Activated naive CD8-positive, alpha-beta T cell treated with anti-CD3 and anti-CD28 coated beads for 36 hours (primary cell): ENCODE measurements at regions not wholly inside any gene's neighbourhood (a gene's known extent, or its start where the extent isn't known, plus 50 kb on each side); places are given as distances from the start of the nearest gene placed in this dataset.

Experiments used
- DNase-seq: peaks from one replicate; pipeline ENCODE4 v3.0.0; 2021
- H3K27ac Mint-ChIP-seq: one replicate; pipeline ENCODE4 v1.8.0; 2022; ENCODE audit warnings: mild to moderate bottlenecking, moderate library complexity, mixed read lengths
- H3K27me3 Mint-ChIP-seq: one replicate; pipeline ENCODE4 v1.8.0; 2022; ENCODE audit warnings: mild to moderate bottlenecking, mixed read lengths
- H3K36me3 Mint-ChIP-seq: one replicate; pipeline ENCODE4 v1.8.0; 2021; ENCODE audit warnings: mild to moderate bottlenecking, mixed read lengths
- H3K4me1 Mint-ChIP-seq: one replicate; pipeline ENCODE4 v1.8.0; 2021; ENCODE audit warnings: mixed read lengths
- H3K4me3 Mint-ChIP-seq: one replicate; pipeline ENCODE4 v1.8.0; 2022; ENCODE audit warnings: mild to moderate bottlenecking, moderate library complexity, mixed read lengths
- H3K9me3 Mint-ChIP-seq: one replicate; pipeline ENCODE4 v1.8.0; 2022; ENCODE audit warnings: mixed read lengths

DNA sequence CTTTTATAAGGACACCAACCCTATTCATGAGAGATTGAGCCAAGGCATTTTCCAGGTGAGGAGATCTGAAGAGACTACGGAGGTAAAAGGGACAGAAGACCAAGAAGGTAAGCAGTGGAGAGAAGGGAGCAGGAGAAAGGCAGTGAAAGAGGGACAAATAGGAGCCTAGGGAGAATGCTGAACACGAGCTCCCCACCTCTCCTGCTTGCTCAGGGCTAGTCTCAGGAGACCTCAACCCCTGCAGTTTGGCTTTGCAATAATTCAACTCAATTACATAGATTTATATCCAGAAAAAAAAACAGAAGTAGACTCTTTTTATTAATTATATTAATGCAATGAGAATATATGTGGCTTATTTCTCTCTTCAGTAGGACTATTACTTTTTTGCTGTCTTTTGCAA is 91.0 kb upstream of the DDX18 start:
- no peak overlapping the region for H3K27ac Mint-ChIP-seq
- H3K4me1 Mint-ChIP-seq: peaks cover 2% of the 10 kb centered on the region
- no peak for DNase-seq
- H3K4me3 Mint-ChIP-seq: no peak overlapping the region
- no peaks in the 10 kb centered on the region for H3K27me3 Mint-ChIP-seq
- no peaks in the 10 kb centered on the region for H3K36me3 Mint-ChIP-seq
- H3K9me3 Mint-ChIP-seq: no peaks in the 10 kb centered on the region

DNA sequence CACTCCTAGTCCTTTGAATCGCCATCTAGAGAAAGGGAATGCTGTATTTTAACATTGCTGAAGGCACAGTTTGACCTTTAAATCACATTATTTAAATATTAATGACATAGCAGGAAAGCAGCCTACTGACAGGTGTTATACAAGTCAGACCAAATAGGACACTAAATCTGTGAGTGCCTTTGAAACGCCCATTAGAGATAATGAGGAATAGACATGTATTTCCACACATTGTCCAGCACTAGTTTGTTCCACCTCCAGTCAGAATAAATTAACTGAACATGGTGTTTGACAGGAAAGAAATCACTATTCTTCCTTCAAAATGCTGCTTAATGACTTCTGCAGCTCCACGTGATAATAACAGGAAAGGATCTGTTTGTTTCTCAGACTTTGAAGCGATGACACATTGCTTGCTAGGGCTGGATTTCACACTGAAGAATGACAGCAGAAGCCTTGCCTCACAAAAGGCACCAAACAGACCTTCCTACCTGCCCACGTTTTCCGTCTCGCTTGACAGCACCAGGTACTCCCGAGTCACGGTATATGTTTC is 90.5 kb upstream of the DDX18 start:
- no peak overlapping the region for H3K27ac Mint-ChIP-seq

DNA sequence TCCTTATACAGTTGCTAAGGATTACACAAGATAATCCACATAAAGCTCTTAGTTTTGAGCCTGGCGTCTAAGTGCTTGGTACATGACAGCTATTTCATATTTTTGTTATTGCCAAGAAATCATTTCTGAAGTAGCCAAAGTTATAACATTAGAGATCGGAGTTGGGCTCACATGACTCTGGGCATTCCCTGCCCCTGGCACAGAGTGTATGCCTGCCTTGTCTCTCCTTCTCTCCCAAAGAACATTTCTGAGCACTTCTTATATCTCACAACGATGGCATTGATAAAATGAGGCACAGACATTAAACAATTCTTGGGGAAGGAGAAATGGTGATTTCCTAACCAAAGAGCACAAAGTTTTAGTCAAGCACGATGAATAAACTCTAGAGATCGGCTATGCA is 87.7 kb upstream of the DDX18 start:
- Mint-ChIP-seq H3K4me3 (no peak overlapping the region), H3K27me3 (peaks cover 4% of the 10 kb centered on the region), H3K36me3 (no peaks in the 10 kb centered on the region), H3K4me1 (peaks cover 2% of the 10 kb centered on the region), H3K9me3 (no peaks in the 10 kb centered on the region), H3K27ac (no peak overlapping the region)
- no peak for DNase-seq

More for the DNA sequence above, 90.5 kb upstream of the DDX18 start:
- Mint-ChIP-seq H3K36me3 (no peaks in the 10 kb centered on the region), H3K27me3 (peaks cover under 1% of the 10 kb centered on the region), H3K4me3 (no peak overlapping the region), H3K9me3 (no peaks in the 10 kb centered on the region), H3K4me1 (peaks cover 2% of the 10 kb centered on the region)
- no peak for DNase-seq

- Mint-ChIP-seq H3K27ac (no peak overlapping the region), H3K27me3 (no peaks in the 10 kb centered on the region), H3K4me3 (no peak overlapping the region), H3K4me1 (no peaks in the 10 kb centered on the region), H3K9me3 (peaks cover 1% of the 10 kb centered on the region), H3K36me3 (no peaks in the 10 kb centered on the region)
- no peak for DNase-seq
Measured at GRCh38 chr2:117737846-117738245, 76.6 kb upstream of the DDX18 start.

- no peak overlapping the region for H3K27ac Mint-ChIP-seq
- no peaks in the 10 kb centered on the region for H3K4me1 Mint-ChIP-seq
- H3K36me3 Mint-ChIP-seq: no peaks in the 10 kb centered on the region
- peaks cover 1% of the 10 kb centered on the region for H3K9me3 Mint-ChIP-seq
- no peak overlapping the region for H3K4me3 Mint-ChIP-seq
- H3K27me3 Mint-ChIP-seq: peaks cover 3% of the 10 kb centered on the region
- DNase-seq: no peak
Measured at GRCh38 chr2:117738991-117739839, 75.3 kb upstream of the DDX18 start.

DNA sequence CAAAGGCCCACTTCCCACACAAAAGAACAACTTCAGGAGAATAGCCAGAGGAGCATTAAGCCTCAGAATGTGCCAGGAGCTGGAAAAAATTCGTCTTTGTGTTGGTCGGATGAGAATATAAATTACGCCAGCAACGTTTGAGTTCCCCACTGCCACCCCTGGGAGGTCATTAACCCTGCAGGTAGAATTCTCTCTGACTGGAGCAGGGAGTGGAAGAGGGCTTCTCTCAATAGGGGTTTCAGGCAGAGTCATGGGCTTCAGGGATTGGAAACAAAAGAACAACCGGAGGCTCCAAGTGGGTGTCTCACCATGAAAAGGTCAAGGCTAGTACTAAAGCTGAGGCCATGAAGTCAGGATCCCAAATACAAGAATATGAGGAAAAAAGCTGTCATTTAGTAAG is 69.0 kb upstream of the DDX18 start:
- DNase-seq: no peak

GRCh38 chr2:117755768-117756167 is 58.7 kb upstream of the DDX18 start:
- no peak overlapping the region for H3K4me3 Mint-ChIP-seq
- no peaks in the 10 kb centered on the region for H3K27me3 Mint-ChIP-seq
- no peak for DNase-seq
- H3K4me1 Mint-ChIP-seq: no peaks in the 10 kb centered on the region
- H3K36me3 Mint-ChIP-seq: peaks cover 2% of the 10 kb centered on the region
- no peak overlapping the region for H3K27ac Mint-ChIP-seq
- no peaks in the 10 kb centered on the region for H3K9me3 Mint-ChIP-seq

More for the DNA sequence above, 69.0 kb upstream of the DDX18 start:
- no peak overlapping the region for H3K27ac Mint-ChIP-seq
- peaks cover 9% of the 10 kb centered on the region for H3K27me3 Mint-ChIP-seq
- no peaks in the 10 kb centered on the region for H3K4me1 Mint-ChIP-seq
- no peak overlapping the region for H3K4me3 Mint-ChIP-seq
- H3K36me3 Mint-ChIP-seq: no peaks in the 10 kb centered on the region
- H3K9me3 Mint-ChIP-seq: no peaks in the 10 kb centered on the region

GRCh38 chr2:117760916-117761315 is 53.6 kb upstream of the DDX18 start:
- DNase-seq: no peak
- H3K27me3 Mint-ChIP-seq: no peaks in the 10 kb centered on the region
- H3K4me1 Mint-ChIP-seq: no peaks in the 10 kb centered on the region
- no peak overlapping the region for H3K4me3 Mint-ChIP-seq
- no peaks in the 10 kb centered on the region for H3K9me3 Mint-ChIP-seq
- no peaks in the 10 kb centered on the region for H3K36me3 Mint-ChIP-seq
- no peak overlapping the region for H3K27ac Mint-ChIP-seq

DNA sequence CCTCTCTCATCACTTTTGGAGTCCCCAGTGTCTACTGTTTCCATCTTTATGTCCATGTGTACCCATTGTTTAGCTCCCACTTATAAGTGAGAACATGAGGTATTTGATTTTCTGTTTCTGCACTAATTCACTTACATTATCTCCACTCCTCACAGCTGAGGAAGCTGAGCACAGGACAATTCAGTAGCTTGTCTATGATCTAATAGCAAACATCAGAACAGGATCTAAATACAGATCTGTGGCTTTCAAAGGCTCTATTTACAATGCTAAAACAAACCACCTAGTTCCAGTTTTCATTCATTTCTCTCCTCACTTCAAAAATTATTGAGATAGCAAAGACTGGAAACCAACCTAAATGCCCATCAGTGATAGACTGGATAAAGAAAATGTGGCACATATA is 52.0 kb upstream of the DDX18 start:
- Mint-ChIP-seq H3K27ac (no peak overlapping the region), H3K27me3 (no peaks in the 10 kb centered on the region), H3K4me3 (no peak overlapping the region), H3K4me1 (no peaks in the 10 kb centered on the region), H3K36me3 (no peaks in the 10 kb centered on the region), H3K9me3 (no peaks in the 10 kb centered on the region)
- DNase-seq: no peak

GRCh38 chr2:117763804-117764203 is 50.7 kb upstream of the DDX18 start:
- Mint-ChIP-seq H3K4me1 (no peaks in the 10 kb centered on the region), H3K27ac (no peak overlapping the region), H3K27me3 (no peaks in the 10 kb centered on the region), H3K36me3 (no peaks in the 10 kb centered on the region), H3K4me3 (no peak overlapping the region), H3K9me3 (peaks cover 4% of the 10 kb centered on the region)
- no peak for DNase-seq
